HK-2 (cell line): ENCODE measurements at regions not wholly inside any gene's neighbourhood (a gene's known extent, or its start where the extent isn't known, plus 50 kb on each side); places are given as distances from the start of the nearest gene placed in this dataset.
"Not testable (repeated sequence)": the region's sequence is repeated elsewhere in the genome, so short reads cannot be mapped to it uniquely, and the experiment has no call there.

Experiments
- DNase-seq: peaks from one replicate; pipeline ENCODE4 v3.0.0-alpha.2; 2018; ENCODE audit not compliant: unreplicated experiment

DNA sequence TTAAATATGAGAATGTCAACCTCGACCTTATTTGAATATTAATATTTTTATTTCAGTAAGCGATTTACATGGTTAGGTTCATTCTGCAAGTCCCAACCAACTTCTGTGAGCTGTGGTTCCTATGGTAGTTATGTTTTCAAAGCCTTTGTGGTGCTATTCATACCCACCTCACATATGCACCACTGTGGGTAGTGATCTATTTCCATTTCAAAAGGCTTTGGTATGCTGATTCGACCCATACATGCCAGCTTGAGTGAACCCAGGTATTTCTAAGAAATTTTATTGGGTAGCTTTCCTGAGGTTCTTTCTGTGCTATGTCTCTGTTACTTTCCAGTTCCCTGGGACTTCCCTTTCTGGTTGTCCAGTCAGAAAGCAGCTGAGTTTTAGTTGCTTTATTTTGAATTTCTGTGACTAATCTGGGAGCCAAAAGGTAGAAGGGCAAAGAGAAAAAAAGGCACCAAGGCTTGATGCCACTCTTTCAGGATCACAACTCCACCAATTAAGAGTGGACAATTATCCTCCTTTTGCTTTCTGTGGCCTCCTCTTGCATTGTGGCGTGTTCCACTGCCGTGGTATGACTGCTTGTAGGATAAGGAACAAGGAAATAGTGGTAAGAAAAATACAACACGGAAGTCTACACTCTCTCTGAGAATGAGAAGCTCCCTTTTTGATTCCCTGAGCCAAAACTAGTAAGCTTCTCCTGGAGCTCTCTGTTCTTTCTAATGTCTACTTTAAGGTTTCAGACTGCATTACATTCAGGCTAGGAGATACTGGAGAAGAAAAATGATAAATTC is 729.1 kb downstream of the NOVA1 start:
- DNase-seq = no peak

- DNase-seq = no peak
Measured at GRCh38 chr14:25861406-25861805, 736.4 kb downstream of the NOVA1 start.

GRCh38 chr14:25848601-25849000 is 749.2 kb downstream of the NOVA1 start:
- no peak for DNase-seq

GRCh38 chr14:25846246-25846645 is 751.6 kb downstream of the NOVA1 start:
- DNase-seq = no peak

DNA sequence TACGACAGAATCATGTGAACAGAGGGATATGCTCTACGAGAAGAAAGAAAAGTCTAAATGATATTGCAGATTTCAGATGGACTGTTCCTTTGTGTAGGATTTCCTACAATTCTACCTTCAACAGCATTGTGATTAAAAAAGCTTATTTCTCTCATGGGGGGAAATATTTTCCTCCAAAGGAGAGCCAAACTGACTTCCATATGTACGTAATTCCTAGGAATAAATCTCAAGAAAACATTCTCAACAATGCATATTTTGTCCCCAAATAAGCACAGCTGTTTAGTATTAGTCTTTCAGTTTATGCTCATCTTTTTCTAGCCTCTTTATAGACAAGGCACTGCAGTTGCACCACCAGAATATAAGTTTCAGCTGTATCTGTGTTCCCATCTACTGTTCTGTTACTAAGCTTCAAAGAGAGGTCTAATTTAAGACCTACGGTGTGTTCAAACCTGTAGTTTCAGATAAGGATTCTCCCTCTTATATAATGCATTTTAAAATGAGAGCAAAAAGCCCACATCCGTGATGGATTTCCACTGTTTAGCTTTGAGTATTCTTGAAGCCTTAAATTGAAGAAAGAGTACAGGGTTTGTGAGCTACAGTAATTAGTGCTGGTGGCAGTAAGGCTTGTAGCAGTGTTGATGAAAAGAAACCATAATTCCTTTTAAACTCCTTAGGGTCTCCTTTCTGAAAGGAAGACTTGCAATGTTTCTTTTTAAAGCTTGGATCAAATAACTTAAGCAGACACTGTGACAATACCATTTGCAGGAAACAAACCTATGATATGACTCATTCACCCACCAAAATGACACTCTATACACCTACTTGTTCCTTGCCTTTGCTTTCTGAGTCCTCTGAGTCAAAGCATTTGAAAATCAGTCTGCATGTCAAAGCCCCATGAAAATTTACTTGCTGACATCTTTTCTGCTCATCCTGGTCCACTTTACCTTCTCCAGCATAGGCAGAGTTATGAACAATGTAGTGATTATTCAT is 754.1 kb downstream of the NOVA1 start:
- DNase-seq = no peak

GRCh38 chr14:25841226-25841625 is 756.6 kb downstream of the NOVA1 start:
- DNase-seq = no peak

DNA sequence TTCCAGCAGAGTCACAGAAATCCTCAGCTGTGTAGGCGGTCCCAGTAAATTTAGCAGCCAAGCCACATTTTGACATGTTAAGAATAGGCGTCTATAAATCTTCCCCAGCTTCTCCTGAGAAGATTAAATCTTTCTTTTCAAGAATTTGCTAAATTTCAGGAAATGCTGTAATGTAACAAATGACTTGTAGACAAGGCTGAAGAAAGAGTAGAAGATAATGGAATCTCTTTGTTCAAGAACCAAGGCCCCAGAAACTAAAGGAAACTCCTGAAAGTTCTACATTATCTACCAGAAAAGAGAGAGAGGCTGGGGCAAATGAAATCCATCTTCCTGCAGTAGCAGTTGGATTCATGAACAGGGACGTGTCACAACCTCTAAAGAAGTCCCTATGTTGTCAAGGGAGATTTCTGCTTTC is 760.3 kb downstream of the NOVA1 start:
- DNase-seq = no peak

DNA sequence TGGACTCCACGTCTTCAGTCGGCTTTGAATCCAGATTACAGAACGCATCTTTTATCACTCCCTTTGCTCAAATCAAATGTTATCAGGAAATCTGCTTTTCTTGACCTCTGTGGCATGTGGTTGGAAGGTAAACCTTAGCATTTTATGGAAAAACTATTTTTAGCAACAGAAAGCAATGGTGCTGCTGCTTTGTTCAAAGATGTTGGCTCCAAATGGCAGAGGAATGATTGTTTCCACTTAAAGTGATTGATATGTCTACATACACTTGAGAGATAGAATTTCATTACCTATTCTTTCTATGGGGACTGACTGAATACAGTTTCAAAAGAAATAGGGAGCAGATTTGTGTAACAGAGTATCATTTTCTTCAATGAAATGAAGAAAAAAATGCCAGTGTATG is 761.2 kb downstream of the NOVA1 start:
- DNase-seq = no peak

DNA sequence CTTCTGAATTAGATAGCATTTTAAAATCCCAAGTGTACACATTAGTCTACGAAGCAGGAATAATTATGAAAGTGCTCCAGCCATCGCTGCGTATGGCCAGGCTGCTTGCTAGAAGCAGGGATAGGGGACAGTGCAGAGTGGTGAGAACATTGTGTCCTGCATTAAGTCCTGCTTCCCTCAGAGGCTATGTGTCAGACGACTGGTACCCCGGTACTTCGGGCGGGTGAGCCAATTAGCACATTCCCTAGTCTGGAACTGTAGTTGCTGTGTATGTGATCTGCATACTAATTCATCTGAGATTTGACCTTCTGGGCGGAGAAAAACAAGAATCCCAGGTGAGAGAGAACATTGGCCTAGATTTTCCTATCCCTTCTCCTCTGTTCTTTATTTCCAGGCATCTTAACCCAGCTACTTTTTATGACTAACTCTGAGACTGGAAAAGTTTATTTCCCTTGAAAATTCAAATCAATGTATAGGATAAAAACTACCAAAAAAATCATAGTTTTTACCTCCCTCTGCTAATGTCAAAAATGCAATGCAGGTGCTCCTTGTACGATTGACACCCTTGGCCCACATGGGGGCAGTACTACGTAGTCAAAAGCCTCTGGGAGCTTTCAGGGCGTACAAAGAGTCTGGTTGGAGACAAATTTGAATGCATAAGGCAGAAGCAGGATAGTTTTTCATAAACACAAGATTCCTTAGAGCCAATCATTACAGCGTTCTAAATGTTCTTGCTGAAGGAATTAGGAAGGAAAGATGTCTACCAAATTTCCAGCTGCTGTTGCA is 764.3 kb downstream of the NOVA1 start:
- DNase-seq = peak; percentile 12

GRCh38 chr14:25832585-25832984 is 765.2 kb downstream of the NOVA1 start:
- DNase-seq = no peak

GRCh38 chr14:25828562-25828961 is 769.3 kb downstream of the NOVA1 start:
- DNase-seq = no peak

DNA sequence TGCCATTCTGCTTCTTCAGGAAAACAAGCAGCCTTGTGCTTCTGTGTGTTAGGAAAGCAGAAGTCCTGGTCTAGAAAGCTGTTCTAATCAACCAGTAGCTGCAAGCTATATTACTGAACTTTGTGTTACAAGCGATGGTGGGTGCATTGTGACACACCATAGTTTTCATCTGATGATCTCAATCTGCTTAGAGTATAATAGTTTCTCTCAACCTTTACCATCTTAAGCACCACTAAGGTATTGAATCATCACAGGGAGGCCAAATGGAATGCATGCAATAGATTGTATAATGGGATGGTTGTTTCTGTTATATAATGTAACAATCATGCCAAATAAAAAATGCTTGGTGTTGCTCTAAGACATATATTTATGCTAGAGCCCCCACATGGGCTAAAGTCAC is 771.7 kb downstream of the NOVA1 start:
- DNase-seq = no peak

DNA sequence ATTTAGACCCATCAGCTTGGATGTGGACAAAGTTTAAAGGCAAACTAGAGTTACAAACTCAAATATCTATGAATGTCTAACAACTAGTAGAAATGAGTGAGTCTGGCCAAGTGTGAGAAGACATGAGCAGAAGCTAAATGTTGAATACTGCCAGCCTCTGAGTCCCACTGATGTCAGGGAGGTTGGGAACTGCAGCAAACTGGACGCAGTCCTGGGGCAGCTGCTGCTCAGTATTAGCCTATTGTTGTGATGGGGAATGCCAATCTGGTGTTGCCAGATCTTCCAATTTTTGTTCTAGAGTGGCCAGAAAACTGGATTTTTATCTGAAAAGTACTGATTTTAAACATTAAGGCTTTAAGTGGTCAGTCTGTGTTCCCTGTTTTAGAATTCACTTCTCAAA is 770.4 kb upstream of the STXBP6 start:
- no peak for DNase-seq

DNA sequence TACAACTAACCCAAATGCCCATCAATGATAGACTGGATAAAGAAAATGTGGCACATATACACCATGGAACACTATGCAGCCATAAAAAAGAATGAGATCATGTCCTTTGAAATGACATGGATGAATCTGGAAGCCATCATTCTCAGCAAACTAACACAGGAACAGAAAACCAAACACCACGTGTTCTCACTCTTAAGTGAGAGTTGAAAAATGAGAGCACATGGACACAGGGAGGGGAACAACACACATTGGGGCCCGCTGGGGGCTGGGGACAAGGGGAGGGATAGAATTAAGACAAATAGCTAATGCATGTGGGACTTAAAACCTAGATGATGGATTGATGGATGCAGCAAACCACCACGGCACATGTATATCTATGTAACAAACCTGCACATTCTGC is 764.7 kb upstream of the STXBP6 start:
- DNase-seq = not testable (repeated sequence)

GRCh38 chr14:25803386-25804018 is 753.6 kb upstream of the STXBP6 start:
- DNase-seq = no peak

GRCh38 chr14:25800841-25801240 is 750.9 kb upstream of the STXBP6 start:
- DNase-seq = no peak

GRCh38 chr14:25788252-25788651 is 738.3 kb upstream of the STXBP6 start:
- no peak for DNase-seq

DNA sequence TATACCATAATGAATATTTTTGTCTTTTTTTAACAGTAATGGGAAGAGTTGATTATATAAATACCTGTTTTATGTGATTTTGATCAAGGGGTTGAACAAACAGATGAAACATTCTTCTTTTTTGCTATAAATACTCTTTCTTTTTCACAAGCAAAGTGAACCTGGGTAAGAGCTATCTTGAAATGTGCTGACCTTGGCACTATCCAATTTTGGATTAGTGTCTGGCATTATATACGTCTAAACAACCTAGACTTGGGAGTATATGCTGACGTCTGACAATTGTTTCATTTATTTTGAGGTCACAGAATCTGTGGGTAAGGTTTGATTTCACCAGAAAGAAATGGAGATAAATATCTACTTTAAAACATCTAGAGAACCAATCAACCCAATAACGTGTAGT is 716.0 kb upstream of the STXBP6 start:
- DNase-seq = no peak

DNA sequence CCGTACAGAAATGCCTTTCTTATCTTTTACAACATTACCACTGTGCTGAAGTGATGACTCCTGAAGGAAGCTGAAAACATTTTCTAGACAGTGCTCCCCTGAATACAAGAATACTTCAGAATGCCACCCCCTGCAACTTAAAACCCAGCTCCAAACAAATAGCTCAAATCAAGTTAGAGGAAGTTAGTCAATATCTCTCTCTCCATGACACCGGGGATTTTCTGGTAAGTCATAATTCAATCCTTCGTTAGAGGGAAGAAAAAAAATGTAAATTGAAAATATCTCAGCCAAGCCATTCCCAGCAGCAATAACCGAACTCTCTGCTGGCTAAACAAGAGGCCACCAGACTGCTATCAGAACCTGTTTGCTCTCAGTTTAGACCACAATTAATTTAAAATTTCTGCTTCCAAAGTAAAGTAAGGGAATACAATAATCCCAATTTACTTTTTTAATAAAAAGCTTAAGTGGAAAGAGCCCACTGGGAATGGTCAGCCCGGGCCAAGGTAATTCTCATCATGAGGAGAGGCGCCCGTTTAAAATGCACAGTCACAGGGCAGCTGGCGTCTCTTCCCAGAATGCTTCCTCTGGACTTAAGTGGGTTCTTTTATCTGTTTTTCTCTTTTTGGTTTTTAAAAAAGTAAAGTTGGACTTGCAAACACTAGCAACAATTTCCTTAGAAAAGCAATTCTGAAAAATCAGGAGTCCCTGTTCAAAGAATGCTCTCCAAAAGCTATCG is 710.1 kb upstream of the STXBP6 start:
- no peak for DNase-seq

GRCh38 chr14:25759256-25759655 is 709.3 kb upstream of the STXBP6 start:
- DNase-seq = no peak

DNA sequence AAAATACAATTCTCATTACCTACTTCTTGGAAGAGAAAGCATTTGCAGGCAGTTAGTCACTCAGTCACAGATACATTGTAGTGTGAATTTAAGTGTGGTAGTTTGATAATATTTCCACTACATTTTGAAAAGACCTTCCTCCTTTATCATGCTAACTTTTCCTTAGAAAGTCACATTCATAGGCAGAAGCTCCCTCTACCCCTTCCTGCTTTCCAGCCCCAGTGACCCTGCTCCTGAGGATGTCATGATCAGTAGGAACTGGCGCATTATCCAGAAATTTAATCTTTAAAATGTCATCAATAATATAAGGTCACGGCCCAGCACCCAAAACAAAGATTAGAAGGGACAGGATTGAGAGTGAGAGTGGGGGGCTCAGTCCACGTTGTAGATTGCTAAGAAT is 707.4 kb upstream of the STXBP6 start:
- no peak for DNase-seq
